ENCODE measurements at regions not wholly inside any gene's neighbourhood (a gene's known extent, or its start where the extent isn't known, plus 50 kb on each side); places are given as distances from the start of the nearest gene placed in this dataset.

GRCh38 chr3:96480881-96481280 lies 333.5 kb upstream of the EPHA6 start:
- TF ChIP-seq CTCF (conservative IDR thresholded peaks at IDR 0.05; ENCODE audit: low read depth, low read length) (no peak), EZH2 (IDR thresholded peaks at IDR 0.05; ENCODE audit: borderline replicate concordance, low read depth, low read length, poor library complexity, severe bottlenecking) (no peak)
